ENCODE measurements at regions not wholly inside any gene's neighbourhood (a gene's known extent, or its start where the extent isn't known, plus 50 kb on each side); places are given as distances from the start of the nearest gene placed in this dataset.

DNA sequence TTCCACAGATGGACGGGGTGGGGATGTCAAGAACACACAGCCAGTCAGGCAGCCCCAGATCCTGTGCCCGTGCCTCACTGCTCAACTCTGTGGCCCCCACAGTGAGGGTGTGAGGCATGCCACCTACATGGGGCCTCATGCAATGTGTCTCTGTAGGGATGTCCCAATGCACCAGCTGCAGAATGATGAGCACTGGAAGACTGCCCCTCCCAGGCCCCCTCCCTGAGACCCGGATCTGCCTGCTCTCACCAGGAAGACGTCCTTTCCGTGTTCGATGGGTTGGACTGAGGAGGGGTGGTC is 124.2 kb downstream of the TWIST2 start:
- TF ChIP-seq, protein P1, sequence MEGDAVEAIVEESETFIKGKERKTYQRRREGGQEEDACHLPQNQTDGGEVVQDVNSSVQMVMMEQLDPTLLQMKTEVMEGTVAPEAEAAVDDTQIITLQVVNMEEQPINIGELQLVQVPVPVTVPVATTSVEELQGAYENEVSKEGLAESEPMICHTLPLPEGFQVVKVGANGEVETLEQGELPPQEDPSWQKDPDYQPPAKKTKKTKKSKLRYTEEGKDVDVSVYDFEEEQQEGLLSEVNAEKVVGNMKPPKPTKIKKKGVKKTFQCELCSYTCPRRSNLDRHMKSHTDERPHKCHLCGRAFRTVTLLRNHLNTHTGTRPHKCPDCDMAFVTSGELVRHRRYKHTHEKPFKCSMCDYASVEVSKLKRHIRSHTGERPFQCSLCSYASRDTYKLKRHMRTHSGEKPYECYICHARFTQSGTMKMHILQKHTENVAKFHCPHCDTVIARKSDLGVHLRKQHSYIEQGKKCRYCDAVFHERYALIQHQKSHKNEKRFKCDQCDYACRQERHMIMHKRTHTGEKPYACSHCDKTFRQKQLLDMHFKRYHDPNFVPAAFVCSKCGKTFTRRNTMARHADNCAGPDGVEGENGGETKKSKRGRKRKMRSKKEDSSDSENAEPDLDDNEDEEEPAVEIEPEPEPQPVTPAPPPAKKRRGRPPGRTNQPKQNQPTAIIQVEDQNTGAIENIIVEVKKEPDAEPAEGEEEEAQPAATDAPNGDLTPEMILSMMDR (IDR thresholded peaks at IDR 0.05; ENCODE audit: low read length) = no peak
- no peak for TF ChIP-seq EZH2 (optimal IDR thresholded peaks at IDR 0.05; ENCODE audit: low read depth, low read length)

All from MM.1S (cell line).